GM18873 (cell line): ENCODE measurements at regions not wholly inside any gene's neighbourhood (a gene's known extent, or its start where the extent isn't known, plus 50 kb on each side); places are given as distances from the start of the nearest gene placed in this dataset.
"Not testable (repeated sequence)": the region's sequence is repeated elsewhere in the genome, so short reads cannot be mapped to it uniquely, and the experiment has no call there.

Experiments
- ATAC-seq: cut with Tn5 transposase; IDR thresholded peaks from one replicate; pipeline ENCODE4 v1.9.1; 2021; ENCODE audit warnings: mild to moderate bottlenecking, moderate library complexity, moderate number of reproducible peaks; ENCODE audit not compliant: unreplicated experiment, low FRiP score

DNA sequence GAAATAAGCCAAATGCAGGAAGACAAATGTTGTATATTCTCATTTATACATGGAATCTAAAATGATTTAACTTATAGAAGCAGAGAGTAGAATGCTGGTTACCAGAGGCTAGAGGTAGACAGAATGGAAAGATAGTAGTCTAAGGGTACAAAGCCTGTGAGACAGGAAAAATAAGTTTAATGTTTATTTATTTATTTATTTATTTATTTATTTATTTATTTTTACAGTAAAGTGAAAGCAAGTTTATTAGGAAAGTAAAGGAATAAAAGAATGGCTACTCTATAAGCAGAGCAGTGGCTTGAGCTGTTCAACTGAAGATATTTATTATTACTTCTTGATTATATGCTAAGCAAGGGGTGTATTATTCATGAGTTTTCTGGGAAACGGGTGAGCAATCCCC is 203.2 kb downstream of the LAS1L start:
- ATAC-seq: no peak

DNA sequence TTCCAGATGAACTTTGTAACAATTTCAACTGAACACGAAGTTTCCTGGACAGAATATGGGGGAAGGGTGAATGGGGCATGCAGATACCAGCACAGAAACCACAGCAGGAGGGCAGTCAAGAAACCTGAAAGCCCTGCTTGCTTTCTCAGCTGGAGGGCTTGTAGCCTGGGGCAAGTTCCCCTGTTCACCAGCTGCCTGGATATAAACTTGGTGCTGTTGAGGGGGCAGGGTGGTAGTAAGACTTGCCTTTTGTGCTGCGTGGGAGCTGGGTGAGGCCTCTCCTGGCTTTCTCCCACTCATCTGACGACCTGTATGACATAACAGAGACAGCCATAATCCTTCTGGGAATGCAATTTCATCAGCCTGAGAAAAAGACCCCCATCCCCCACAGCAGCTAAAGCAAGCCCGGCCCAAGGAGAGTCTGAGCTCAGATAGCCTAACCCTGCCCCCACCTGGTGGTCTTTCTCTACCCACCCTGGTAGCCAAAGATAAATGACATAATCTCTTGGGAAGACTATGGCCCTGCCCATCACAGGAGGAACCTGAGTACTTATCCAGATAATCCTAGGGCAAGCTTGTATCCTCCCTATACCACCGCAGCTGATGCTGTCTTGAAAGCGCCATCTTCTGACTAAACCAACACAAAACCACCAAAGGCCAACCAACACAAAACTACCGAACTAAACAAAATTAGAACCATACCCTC is 234.3 kb downstream of the LAS1L start:
- ATAC-seq: no peak

DNA sequence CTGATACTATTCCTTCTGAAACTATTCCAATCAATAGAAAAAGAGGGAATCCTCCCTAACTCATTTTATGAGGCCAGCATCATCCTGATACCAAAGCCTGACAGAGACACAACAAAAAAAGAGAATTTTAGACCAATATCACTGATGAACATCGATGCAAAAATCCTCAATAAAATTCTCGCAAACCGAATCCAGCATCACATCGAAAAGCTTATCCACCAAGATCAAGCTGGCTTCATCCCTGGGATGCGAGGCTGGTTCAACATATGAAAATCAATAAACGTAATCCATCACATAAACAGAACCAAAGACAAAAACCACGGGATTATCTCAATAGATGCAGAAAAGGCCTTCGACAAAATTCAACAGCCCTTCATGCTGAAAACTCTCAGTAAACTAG is 251.7 kb downstream of the LAS1L start:
- not testable (repeated sequence) for ATAC-seq

DNA sequence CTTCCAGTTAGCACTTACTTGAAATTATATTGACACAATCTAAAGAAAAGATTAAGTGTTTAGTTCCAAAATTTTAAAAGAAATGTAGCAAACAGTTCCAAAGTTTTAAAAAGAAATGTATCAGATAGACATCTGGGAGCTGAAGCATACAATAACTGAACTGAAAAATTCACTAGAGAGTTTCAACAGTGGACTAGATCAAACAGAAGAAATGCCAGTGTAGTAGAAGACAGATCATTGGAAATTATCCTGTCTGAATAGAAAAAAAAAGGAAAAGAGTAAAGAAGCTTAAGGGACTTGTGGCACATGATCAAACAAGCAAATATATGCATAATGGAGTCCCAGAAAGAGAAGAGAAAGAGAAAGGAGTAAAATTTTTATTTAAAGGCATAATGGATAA is 261.4 kb downstream of the LAS1L start:
- no peak for ATAC-seq

DNA sequence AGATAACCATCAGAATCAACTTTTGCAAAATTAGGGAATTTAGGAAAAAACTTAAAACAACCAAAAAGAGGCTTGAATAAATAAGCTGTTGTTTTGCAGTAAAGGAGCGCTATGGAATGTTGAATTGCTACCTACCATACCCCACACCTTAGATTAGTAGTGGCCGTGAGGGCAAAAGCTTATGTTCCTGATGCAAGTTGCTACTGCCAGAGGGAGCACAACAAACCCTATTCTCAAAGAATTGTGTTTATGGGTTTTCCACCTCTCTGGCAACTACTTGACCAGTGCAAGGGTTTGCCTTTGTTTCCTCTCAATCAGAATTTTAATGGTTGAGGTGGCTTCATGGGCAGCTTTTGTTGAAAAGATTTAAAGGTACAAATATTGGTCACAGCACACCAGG is 268.1 kb downstream of the LAS1L start:
- ATAC-seq: no peak

DNA sequence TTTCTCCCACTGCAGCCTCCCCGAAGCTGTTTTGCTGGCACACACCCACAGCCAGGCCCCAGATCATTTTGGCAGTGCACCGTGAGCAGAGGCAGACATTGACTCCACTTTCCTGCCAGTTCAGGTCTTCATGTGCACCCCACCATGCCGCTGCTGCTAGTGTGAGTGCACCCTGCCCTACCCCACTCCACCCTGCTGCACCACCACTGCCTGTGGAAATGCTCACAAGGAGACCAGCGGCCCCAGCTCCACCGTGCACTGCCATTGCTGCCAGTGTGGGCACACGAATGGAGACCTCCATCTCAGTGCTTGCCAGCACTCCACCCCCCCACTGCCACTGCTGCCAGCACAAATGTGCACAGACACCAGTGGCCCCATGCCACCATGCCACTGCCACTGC is 277.6 kb upstream of the ZC4H2 start:
- ATAC-seq: no peak

DNA sequence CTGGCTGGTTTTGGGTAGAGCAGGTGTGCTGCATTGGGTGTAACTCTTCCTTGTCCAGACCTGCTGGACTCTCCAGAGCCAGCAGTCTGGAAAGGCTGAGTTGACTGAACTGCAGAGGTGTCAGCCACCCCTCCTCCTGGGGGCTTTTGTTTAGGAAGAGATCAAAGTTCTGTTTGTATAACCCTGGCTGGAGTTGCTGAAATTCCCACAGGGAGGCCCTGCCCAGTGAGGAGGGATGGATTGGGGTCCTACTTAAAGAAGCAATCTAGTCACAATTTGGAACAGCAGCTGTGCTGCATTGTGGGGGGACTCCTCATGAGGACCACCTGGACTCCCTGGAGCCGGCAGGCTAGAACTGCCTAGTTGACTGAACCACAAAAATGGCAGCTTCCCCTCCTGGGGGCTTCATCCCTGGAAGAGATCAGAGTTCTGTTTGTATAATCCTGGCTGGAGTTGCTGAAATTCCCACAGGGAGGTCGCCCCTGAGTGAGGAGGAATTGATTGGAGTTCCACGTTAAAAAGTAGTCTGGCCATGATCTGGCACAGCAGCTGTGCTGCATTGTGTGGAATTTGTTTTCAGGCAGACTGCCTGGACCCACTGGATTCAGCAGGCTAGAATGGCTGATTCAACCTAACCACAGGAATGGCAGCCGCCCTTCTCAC is 264.9 kb upstream of the ZC4H2 start:
- ATAC-seq: no peak

DNA sequence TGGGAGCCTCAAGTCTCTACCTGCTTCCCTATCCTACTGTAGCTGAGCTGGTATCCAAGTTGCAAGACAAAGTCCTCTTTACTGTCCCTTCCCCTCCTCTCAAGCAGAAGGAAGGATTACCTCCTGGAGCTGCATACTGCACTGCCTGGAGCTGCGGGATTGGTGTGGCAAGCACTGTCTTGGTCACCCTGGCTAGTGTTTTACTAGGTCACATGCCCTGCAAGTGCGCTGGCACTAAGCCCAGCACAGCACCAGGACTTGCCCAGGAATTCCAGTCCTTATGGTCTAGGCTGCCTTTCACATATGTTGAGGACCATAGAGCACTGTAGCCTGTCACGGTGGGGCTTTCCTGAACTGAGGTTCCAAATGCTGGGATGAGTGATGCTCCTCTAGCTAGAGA is 227.3 kb upstream of the ZC4H2 start:
- ATAC-seq: no peak

DNA sequence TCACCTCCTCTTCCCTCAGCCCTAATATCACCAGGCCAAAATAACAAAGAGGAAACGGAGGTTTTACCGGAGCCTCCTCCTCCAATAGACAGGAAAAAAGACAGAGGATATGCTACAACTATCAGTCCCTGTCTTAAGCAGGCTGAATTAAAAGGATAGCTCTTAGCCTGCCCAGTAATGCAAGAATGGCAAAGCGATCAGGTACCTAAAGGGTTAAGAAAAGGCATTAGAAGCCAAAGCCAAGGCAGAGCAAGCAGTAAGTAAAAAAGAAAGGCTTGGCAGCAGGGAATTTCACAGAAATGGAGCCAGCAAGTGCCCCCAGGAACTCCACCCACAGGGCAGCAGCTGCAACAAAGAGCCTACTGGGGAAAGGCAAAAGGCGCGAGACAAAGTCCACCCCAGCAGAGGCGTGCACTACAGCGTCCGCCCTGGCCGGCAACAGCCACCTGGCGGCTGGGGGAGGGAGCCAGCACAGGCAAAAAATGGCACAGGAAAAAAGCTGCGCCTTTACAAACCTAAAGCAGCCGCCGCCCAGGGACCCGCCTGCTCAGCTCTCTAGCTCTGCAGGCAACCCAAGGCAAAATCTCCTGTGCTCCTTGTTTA is 220.6 kb upstream of the ZC4H2 start:
- no peak for ATAC-seq

DNA sequence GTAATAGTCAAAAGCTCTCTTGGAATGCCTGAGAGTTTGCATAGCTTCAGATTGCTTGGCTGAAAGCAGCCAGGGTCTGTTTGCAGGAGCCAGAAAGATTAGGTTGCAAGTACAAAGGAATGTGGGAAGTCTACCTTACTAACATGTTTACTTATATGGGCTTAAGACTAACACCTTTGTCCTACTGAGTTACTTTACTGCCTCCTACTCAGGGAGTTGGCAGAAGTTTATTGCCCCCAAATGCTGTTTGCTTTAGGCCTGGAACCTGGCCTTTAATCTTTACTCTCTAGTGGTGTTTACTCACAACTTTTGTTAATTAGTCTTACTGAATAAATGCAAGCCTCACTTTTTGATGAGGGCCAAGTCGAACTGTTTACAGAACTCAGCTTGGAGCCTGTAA is 219.4 kb upstream of the ZC4H2 start:
- ATAC-seq: no peak

DNA sequence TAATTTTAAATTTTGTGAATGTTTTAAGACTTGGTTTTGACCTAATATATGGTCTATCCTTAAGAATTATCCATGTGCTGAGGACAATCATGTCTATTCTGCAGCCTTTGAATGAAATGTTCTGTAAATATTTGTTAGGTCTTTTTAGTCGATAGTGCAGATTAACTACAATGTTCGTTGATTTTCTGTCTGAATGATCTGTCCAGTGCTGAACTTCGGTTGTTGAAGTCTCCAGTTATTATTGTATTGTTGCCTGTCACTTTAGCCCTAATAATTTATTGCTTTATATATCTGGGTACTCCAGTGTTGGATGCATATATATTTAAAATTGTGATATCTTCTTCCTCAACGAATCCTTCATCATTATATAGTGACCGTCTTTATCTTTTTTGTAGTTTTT is 218.3 kb upstream of the ZC4H2 start:
- no peak for ATAC-seq

DNA sequence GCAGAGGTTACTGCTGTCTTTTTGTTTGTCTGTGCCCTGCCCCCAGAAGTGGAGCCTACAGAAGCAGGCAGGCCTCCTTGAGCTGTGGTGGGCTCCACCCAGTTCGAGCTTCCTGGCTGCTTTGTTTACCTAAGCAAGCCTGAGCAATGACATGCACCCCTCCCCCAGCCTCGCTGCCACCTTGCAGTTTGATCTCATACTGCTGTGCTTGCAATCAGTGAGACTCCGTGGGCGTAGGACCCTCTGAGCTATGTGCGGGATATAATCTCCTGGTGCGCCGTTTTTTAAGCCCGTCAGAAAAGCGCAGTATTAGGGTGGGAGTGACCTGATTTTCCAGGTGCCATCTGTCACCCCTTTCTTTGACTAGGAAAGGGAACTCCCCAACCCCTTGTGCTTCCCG is 187.1 kb upstream of the ZC4H2 start:
- not testable (repeated sequence) for ATAC-seq

DNA sequence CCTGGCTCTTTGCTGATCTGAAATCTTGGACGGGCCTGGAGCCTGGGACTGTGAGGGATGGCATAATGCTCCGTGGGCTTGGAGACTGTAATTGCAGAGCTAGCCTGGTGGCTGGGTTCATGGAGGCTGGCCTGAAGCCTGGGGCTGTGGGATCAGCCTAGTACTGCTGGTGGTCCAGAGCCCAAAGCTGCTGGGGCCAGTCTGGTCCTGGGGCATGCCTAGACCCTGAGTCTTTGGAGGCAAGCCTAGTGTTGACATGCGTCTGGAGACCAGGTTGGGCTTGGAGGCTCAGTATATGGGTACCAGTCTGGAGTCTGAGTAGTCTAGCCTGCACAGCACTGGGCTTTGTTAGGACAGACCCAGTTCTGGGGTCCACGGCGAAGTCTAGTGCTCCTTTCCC is 172.0 kb upstream of the ZC4H2 start:
- ATAC-seq: no peak

DNA sequence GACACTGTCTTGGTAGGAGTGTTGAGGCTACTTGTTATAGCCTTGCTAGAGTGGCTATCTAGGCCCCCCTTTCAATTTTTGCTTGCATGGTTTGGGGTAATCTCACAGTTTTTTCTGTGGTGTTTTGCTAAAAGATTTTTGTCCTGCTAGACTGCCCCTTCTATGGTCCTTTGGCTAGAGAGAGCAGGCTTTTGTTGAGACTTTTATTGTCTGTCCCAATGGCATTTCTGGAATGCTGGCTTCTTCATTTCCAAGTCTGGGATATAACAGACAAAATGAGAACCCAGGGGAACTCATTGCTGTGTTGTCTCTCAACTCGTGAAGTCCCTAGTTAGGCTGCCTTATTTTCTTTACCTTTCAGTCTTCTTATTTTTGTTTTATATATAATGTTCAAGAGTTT is 160.2 kb upstream of the ZC4H2 start:
- no peak for ATAC-seq

DNA sequence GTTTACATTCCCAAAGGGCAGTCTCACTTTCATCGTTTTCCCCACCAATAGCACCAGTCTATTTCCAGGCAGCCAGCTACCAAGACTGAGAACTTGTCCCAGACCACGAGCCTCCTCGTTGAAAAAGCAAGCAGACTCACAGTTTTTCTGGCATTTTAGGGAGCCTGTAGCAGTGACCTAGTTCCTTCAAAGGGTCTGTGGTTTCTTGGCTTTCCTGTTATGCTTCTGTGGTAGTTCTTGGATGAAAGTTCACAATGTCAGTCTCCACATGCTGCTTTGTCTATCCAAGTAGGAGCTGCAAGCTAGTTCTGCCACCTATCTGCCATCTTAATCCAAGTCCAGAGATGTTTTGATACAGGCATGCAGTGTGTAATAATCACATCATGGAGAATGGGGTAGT is 151.6 kb upstream of the ZC4H2 start:
- no peak for ATAC-seq

DNA sequence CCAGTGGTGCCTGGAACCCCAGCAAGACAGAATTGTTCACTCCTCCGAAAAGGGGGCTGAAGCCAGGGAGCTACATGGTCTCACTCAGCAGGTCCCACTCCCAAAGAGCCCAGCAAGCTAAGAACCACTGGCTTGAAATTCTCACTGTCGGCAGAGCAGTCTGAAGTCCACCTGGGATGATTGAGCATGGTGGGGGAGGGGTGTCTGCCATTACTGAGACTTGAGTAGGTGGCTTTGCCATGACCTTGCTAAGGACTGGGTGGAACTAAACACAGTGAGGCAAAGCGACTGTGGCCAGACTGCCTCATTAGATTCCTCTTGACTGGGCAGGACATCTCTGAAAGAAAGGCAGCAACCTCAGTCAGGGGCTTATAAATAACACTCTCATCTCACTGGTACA is 122.6 kb upstream of the ZC4H2 start:
- ATAC-seq: no peak

DNA sequence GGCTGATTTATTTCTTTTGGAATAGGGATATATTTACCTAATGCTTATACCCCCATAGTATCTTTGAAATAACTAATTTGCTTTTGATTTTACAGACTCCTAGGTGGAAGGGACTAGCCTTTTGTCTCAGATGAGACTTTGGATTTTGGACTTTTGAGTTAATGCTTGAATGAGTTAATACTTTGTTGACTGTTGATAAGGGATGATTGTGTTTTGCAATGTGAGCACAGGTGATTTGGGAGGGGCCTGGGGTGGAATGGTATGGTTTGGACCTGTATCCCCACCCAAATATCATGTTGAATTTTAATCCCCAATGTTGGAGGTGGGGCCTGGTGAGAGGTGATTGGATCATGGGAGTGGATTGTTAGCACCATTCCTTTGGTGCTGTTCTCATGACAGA is 117.4 kb upstream of the ZC4H2 start:
- ATAC-seq: no peak

DNA sequence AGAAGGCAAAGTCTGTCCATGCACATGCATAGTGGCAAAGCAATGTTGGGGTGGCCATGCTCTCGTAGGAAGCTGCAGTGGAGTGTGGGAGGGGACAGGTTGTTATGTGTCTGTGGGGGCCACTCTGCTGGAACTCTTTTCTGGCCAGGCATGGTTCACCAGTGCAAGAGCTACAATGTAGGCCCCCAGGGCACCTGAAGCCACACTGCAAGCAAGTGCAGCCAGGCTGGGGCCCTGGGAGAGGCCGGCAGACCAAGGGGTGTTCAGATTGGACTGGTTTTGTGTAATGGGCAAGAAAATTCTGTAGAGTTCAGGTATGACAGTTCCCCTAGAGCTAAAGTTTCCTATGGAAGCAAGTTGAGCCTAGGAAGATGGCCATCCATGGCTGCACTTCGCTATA is 97.0 kb upstream of the ZC4H2 start:
- no peak for ATAC-seq

DNA sequence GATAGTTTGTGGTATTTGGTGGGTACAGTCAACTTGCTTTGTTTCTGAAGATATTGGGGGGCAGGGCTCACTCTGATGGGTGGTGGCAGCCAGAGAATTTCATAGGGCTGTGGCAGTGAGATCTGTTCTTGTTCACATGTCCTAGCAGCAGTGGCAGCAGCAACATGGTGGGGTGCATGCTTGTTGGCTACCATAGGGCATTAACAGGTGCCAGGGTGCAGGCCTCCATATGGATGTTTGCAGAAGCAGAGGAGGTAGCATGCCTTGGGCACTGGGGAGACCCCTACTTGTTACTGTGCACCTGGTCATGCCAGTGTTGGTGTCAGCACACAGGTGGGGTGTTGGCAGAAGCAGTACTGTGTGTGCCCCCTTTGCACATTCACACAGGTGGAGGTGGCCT is 96.3 kb upstream of the ZC4H2 start:
- ATAC-seq: no peak

DNA sequence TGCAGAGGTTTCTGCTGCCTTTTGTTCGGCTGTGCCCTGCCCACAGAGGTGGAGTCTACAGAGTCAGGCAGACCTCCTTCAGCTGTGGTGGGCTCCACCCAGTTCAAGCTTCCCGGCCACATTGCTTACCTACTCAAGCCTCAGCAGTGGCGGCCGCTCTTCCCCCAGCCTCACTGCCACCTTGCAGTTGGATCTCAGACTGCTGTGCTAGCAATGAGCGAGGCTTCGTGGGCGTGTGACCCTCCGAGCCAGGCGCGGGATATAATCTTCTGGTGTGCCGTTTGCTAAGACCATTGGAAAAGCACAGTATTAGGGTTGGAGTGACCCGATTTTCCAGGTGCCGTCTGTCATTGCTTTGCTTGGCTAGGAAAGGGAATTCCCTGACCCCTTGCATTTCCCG is 82.4 kb upstream of the ZC4H2 start:
- ATAC-seq: not testable (repeated sequence)

DNA sequence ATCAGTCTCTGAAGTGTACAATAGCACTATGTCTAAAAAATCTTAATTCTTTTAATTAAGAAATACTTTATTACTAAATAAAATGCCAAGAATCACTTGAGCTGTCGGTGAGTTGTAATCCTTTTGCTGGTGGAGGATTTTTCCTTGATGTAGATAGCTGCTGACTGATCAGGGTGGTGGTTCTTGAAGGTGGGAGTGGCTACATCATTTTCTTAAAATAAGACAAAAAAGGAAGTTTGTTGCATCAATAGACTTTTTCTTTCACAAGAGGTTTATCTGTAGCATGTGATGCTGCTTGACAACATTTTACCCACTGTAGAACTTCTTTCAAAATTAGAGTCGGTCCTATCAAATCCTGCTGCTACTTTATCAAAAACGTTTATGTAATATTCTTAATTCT is 68.8 kb upstream of the ZC4H2 start:
- ATAC-seq: no peak

DNA sequence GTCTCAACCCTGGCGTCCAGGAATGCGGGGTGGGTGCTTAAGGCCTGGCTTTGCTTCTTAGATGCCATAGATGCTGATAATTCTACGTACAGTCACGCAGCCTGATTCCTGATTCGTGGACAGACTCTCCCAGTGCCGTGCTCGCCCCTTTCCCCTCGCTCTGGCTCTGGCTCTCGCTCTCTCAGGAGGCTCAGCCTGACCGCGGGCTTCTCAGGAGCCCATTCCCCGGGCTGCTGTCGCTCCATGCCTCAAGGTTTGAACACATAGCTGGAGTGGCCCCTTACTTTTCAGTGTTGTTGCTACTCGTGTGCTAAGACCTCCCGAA is 59.2 kb upstream of the ZC4H2 start:
- ATAC-seq: peak; percentile 34
